ENCODE measurements at regions not wholly inside any gene's neighbourhood (a gene's known extent, or its start where the extent isn't known, plus 50 kb on each side); places are given as distances from the start of the nearest gene placed in this dataset.

DNA sequence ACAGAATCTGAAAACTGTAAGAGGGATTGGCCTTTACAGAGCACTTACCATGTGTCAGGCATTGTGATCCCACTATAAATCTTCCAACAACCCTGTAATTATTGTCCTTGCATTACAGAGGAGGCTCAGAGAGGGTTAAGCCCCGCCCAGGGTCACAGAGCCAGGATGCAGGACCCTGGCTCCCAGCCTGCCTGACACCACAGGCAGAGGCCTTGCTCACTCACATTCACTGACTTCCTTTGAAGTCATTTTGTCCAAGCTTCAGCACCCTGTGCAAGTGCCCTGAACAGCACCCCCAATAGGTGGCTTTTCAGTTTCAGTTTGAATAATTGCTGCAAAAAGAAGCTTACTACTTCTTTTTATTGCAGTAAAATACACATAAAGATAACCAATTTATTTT lies 256.8 kb upstream of the NFIA start:
- no peak for TF ChIP-seq POLR2AphosphoS5 (IDR thresholded peaks at IDR 0.05; ENCODE audit: low read depth)
- no peak for TF ChIP-seq SPI1 (IDR thresholded peaks at IDR 0.05; ENCODE audit: borderline replicate concordance, low read depth)
- TF ChIP-seq, protein P1, sequence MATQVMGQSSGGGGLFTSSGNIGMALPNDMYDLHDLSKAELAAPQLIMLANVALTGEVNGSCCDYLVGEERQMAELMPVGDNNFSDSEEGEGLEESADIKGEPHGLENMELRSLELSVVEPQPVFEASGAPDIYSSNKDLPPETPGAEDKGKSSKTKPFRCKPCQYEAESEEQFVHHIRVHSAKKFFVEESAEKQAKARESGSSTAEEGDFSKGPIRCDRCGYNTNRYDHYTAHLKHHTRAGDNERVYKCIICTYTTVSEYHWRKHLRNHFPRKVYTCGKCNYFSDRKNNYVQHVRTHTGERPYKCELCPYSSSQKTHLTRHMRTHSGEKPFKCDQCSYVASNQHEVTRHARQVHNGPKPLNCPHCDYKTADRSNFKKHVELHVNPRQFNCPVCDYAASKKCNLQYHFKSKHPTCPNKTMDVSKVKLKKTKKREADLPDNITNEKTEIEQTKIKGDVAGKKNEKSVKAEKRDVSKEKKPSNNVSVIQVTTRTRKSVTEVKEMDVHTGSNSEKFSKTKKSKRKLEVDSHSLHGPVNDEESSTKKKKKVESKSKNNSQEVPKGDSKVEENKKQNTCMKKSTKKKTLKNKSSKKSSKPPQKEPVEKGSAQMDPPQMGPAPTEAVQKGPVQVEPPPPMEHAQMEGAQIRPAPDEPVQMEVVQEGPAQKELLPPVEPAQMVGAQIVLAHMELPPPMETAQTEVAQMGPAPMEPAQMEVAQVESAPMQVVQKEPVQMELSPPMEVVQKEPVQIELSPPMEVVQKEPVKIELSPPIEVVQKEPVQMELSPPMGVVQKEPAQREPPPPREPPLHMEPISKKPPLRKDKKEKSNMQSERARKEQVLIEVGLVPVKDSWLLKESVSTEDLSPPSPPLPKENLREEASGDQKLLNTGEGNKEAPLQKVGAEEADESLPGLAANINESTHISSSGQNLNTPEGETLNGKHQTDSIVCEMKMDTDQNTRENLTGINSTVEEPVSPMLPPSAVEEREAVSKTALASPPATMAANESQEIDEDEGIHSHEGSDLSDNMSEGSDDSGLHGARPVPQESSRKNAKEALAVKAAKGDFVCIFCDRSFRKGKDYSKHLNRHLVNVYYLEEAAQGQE (IDR thresholded peaks at IDR 0.05; ENCODE audit: insufficient replicate concordance, low read depth): no peak
- TF ChIP-seq, protein P2, sequence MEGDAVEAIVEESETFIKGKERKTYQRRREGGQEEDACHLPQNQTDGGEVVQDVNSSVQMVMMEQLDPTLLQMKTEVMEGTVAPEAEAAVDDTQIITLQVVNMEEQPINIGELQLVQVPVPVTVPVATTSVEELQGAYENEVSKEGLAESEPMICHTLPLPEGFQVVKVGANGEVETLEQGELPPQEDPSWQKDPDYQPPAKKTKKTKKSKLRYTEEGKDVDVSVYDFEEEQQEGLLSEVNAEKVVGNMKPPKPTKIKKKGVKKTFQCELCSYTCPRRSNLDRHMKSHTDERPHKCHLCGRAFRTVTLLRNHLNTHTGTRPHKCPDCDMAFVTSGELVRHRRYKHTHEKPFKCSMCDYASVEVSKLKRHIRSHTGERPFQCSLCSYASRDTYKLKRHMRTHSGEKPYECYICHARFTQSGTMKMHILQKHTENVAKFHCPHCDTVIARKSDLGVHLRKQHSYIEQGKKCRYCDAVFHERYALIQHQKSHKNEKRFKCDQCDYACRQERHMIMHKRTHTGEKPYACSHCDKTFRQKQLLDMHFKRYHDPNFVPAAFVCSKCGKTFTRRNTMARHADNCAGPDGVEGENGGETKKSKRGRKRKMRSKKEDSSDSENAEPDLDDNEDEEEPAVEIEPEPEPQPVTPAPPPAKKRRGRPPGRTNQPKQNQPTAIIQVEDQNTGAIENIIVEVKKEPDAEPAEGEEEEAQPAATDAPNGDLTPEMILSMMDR (IDR thresholded peaks at IDR 0.05; ENCODE audit: insufficient read depth, low read length): no peak
- TF ChIP-seq GABPA (IDR thresholded peaks at IDR 0.05; ENCODE audit: low read depth): no peak
- Histone ChIP-seq H3K27ac (replicated peaks) (no peak overlapping the region), H3K27me3 (ENCODE audit: insufficient read depth, poor library complexity, severe bottlenecking) (peaks cover 2% of the 10 kb centered on the region), H3K4me3 (replicated peaks; ENCODE audit: insufficient read depth, low read length) (no peak overlapping the region)
- DNase-seq (ENCODE audit: low read depth in 1 of 2, low spot score in 1 of 2): no peak

DNA sequence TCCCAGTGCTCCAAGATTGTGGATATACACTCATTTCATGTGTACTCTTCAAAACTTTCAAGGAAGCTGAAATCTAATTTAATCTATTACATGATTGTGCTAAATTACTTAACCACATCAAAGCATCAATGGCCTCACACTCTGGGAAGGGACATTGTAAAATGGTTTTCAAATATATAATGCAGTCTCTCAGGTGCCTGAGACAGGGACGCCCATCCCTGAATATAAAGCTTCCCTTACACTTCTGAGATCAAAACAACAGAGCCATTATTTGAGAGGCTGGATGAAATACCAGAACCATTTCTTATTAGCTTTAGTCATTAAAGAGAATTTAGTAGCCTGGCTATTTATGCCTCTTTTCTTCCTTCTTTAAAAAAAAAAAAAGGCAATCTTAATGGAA lies 259.2 kb upstream of the NFIA start:
- no peak overlapping the region for H3K27ac ChIP-seq (replicated peaks)
- TF ChIP-seq, protein P1 (IDR thresholded peaks at IDR 0.05; ENCODE audit: insufficient replicate concordance, low read depth): no peak
- TF ChIP-seq SPI1 (IDR thresholded peaks at IDR 0.05; ENCODE audit: borderline replicate concordance, low read depth): no peak
- TF ChIP-seq POLR2AphosphoS5 (IDR thresholded peaks at IDR 0.05; ENCODE audit: low read depth): no peak
- TF ChIP-seq, protein P2 (IDR thresholded peaks at IDR 0.05; ENCODE audit: insufficient read depth, low read length): no peak
- TF ChIP-seq GABPA (IDR thresholded peaks at IDR 0.05; ENCODE audit: low read depth): no peak
- no peak for DNase-seq (ENCODE audit: low read depth in 1 of 2, low spot score in 1 of 2)
- no peak overlapping the region for H3K4me3 ChIP-seq (replicated peaks; ENCODE audit: insufficient read depth, low read length)
- H3K27me3 ChIP-seq (ENCODE audit: insufficient read depth, poor library complexity, severe bottlenecking): peaks cover 2% of the 10 kb centered on the region

DNA sequence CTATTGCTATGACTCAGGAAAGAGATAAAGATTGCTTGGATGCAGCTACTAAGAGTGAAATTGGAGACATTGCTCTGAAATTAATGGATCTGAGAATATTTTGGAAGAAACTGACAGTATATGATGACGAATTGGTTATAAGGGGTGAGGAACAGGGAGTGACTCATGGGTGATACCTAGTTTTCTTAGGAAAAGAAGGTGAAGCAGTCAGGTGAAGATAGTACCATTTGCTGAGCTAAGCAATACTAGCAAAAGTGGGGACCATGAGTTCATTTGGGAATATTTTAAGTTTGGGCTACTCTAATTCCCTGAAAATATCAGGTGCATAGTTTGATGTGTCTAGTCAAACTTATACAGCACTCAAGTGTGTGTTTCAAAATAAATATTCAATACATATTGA lies 260.1 kb upstream of the NFIA start:
- H3K27me3 ChIP-seq (ENCODE audit: insufficient read depth, poor library complexity, severe bottlenecking): peaks cover 2% of the 10 kb centered on the region
- TF ChIP-seq POLR2AphosphoS5 (IDR thresholded peaks at IDR 0.05; ENCODE audit: low read depth): no peak
- TF ChIP-seq, protein P2 (IDR thresholded peaks at IDR 0.05; ENCODE audit: insufficient read depth, low read length): no peak
- TF ChIP-seq SPI1 (IDR thresholded peaks at IDR 0.05; ENCODE audit: borderline replicate concordance, low read depth): no peak
- TF ChIP-seq GABPA (IDR thresholded peaks at IDR 0.05; ENCODE audit: low read depth): no peak
- TF ChIP-seq, protein P1 (IDR thresholded peaks at IDR 0.05; ENCODE audit: insufficient replicate concordance, low read depth): no peak
- DNase-seq (ENCODE audit: low read depth in 1 of 2, low spot score in 1 of 2): no peak
- H3K27ac ChIP-seq (replicated peaks): no peak overlapping the region
- H3K4me3 ChIP-seq (replicated peaks; ENCODE audit: insufficient read depth, low read length): no peak overlapping the region

Measured in HL-60 (cell line).